ENCODE measurements at regions not wholly inside any gene's neighbourhood (a gene's known extent, or its start where the extent isn't known, plus 50 kb on each side); places are given as distances from the start of the nearest gene placed in this dataset.

DNA sequence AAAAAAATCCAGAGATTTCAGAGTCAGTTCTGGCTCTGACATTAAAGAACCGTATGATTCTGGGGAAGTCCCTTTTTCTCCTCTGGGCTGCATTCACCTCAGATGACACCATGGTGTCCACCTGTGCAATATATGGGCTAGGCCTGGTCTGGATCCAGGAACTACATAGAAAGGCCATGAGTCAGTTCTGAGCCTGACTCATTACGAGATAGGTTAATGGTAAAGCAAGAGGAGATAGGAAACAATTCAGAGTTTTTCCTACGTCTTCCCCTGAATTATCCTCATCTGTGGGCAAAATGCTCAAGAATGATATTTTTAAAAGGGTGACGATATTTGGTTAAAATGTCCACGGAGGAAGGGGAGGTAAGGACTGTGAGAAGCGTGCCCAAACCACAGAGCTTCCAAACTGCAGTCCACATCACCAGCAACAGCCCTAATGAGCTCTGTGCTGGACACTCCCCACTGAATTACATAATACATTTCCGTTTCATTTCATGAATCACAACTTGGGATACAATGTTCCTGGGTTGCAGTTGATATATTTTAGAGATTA, 180.1 kb upstream of the OSR1 start:
- FAIRE-seq = no peak

DNA sequence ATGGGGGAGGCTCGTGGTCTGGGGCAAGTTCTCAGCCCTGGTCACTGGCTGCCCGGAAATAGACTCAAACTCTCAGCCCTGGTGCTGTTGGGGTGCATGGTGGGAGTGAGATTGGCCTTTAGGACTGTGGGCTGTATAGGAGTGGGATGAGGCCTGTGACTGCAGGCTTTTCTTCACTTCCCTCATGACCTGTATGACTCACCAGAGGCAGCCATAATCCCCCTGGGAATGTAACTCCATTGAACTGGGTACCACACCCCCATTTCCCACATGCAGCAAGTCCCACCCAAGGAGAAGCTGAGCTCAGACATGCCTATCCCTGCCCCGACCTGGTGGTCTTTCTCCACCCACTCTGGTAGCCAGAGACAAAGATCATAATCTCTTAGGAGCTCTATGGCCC, 177.7 kb upstream of the OSR1 start:
- FAIRE-seq = no peak

- no peak for FAIRE-seq
Observed at GRCh38 chr2:19532547-19533196, 174.2 kb upstream of the OSR1 start.

DNA sequence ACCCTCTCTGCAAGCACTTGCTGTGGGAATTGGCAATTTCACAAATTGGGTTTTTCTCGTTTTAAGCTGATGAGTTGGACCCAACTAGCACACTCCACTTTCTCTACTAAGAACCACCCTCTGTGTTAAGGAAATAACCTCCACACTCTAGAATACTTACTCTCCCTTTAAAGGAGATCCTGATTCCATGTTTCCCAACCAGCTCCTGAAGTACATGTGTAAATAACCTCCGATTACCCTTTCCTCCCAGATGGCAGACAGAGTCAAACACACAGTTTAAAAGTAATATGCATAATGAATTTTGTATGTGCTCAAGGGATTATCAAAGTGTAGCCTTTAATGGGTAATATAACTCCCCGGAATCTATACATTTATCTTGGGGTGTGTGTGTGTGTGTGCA, 171.3 kb upstream of the OSR1 start:
- no peak for FAIRE-seq

- no peak for FAIRE-seq
Observed at GRCh38 chr2:19527771-19528170, 169.3 kb upstream of the OSR1 start.

GRCh38 chr2:19525313-19525712, 166.9 kb upstream of the OSR1 start:
- FAIRE-seq = no peak

GRCh38 chr2:19519045-19519444, 160.6 kb upstream of the OSR1 start:
- no peak for FAIRE-seq

DNA sequence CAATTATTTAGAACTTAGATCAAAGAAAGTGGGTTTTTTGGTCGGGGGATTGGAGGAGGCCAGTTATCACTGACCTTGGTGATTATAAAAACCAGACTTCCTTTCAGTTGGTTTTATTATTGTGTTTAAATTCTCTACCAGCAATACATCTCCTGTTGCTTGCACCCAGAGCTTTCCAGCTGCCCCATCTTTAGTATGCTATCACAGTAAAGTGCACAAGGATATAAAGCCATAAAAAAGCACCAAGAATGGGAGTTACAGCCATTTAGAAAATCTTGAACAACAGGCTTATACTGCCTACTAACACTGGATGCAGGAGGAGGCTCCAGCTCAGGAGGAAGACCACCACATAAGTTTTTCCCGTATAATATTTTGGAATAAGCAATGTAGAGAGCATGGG, 148.7 kb upstream of the OSR1 start:
- no peak for FAIRE-seq

- no peak for FAIRE-seq
Observed at GRCh38 chr2:19505199-19506136, 147.0 kb upstream of the OSR1 start.

- no peak for FAIRE-seq
Observed at GRCh38 chr2:19504400-19505198, 146.2 kb upstream of the OSR1 start.

GRCh38 chr2:19503915-19504314, 145.5 kb upstream of the OSR1 start:
- no peak for FAIRE-seq

- FAIRE-seq = no peak
Observed at GRCh38 chr2:19503406-19503805, 145.0 kb upstream of the OSR1 start.

DNA sequence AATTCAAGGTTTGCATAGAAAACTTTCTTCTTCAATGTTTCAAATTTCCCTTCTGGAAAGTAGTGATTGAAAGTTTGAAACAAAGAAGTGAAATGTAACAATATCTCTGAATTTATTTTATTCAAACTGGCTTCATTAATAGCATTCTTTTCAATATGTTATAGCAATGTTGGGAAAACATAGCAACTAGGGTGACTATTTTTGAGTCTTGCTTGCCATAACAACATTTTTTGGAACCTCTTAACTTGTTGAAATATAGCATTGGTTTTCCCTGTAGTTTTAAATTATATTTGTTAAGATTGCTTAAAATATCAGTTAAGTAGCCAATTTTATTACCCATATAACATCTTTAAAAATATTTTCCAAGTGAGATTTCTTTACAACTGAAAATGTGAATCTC, 141.7 kb upstream of the OSR1 start:
- FAIRE-seq = no peak

GRCh38 chr2:19496646-19497045, 138.2 kb upstream of the OSR1 start:
- no peak for FAIRE-seq

DNA sequence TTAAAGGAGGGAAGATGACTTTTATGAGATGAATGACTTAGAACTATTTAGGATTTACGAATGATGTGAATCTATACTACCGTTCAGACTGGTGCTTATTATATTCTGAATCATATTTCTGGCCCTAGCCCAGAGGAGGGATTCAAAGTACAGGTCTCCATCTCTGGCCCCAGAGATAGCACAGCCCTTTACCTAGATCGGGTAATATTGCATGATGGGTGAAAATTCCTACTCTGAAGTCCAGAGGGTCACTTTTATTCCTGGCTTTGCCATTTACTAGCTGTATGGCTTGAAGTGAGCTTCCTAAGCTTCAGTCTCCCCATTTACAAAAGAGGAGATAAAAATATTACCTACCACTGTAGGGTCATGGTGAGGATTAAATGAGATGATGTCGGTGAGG, 135.8 kb upstream of the OSR1 start:
- no peak for FAIRE-seq

- no peak for FAIRE-seq
Observed at GRCh38 chr2:19491796-19492195, 133.4 kb upstream of the OSR1 start.

DNA sequence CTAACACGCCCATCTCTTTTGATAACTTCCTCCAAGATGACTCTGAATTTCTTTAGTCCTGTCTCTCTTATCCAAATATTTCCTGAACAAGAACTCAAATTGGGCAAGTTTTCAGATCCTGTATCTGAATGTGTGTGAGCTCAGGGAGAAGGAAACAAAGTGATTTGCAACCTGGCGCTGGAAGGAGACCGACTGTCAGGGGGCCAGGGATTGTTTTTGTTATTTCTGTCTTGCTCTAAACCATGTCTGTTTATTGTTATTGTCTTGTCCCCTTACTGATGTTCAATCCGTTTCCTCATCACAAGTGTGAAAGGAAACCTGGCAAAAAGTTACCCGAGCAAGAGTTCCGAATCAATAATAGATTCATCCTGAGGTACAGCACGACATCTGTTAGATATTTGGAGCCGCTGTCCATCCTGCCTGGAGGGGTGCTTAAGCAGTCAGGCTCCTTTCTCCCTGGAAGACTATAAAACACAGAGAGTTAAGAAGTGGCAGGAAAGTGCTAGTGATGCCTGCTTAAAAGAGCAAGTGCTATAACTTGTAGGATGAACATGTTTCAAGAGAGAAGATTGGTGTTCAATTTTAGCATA, 132.5 kb upstream of the OSR1 start:
- FAIRE-seq = no peak

DNA sequence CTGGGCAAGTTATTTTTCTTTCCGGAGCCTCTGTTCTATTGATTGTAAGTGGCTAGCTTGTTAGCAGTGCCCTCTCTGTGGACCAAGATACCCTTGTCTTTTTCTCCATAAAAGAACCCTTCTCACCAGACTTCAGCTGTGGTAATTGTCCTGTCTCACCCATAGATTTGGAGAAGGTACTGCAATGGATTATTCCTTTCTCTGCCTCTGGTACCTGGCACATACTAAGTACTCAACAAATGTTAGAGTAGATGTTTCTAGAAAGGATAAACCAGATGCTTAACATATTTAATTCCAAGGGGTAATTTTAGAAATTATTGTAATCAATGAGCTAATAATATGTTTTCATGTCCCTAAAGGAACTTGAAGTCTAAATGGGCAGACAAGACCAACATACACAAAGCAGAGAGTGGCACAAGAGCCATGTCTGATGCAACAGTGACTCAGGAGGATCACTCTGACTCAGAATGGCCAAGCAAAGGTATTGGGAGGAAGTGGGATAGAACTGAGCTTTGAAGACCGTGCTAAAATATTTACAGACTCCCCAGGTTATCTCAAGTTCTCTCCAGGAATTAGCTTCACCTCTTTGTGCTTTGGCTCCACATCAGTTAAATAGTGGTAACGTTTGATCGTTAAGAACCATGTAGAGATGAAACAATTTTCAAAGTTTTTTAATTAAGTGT, 129.7 kb upstream of the OSR1 start:
- FAIRE-seq = no peak

- no peak for FAIRE-seq
Observed at GRCh38 chr2:19484736-19485135, 126.3 kb upstream of the OSR1 start.

DNA sequence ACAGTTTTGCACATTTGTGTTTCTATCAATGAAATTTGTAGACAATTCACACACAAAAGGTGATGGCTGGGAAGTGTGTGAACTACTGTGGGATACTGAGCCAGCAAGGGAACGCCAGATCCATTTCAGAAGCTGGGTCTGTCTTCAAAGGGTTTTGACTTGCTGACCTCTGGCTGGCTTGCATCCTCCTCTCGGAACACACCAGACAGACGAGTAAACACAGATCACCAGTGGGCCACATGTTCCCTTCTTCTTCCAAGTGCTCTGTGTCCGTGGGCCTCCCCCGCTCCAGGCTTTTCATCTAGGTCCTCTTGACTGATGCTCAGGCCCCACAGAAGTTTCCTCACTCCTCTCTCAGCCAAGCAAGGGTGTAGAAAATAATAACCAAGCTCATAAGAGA, 122.2 kb upstream of the OSR1 start:
- FAIRE-seq = no peak

DNA sequence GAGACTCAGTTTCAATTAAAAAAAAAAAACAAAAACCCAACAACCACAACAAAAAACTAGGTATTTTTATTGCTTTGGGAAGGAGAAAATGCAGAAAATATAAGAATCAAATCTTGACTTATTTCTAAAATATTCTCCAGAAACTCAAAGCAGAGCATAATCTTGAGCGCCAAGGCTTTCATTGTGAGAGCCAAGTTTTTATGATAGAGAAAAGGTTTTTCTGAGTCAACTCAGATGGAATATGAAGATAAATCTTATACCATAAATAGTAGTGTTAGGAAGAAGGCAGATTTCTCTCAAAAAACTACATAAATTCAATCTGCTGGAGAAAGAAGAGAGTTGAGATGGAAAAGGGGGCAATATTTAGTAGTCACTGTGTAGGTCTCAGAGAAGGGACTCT, 121.2 kb upstream of the OSR1 start:
- no peak for FAIRE-seq

- FAIRE-seq = no peak
Observed at GRCh38 chr2:19478409-19478808, 120.0 kb upstream of the OSR1 start.
